GM12878 (cell line): ENCODE measurements at regions not wholly inside any gene's neighbourhood (a gene's known extent, or its start where the extent isn't known, plus 50 kb on each side); places are given as distances from the start of the nearest gene placed in this dataset.

Experiments
- ATAC-seq: fragments of 200-7000 bp; cut with Tn5 transposase; 3 replicates; pipeline ENCODE4 v1.9.1; 2020; ENCODE audit warnings: mild to moderate bottlenecking, moderate library complexity
- BruUV-seq: library from RNA; stranded (reverse); fragments of 400-500 nt; replicated peaks from 2 replicates; lab custom pipeline; 2021; lab: Mats Ljungman, UMichigan
- CTCF ChIA-PET: fragments of 300-600 bp; sonication (Branson Sonifier 250); formaldehyde crosslinking; extraction: SDS; loops from one replicate; lab custom pipeline; 2021; ENCODE audit warnings: inconsistent platforms; lab: Yijun Ruan, JAX
- POLR2A ChIA-PET: fragments of 350-600 bp; formaldehyde crosslinking; extraction: SDS; loops from one replicate; lab custom pipeline; 2021; ENCODE audit warnings: inconsistent platforms; lab: Charles Lee
- RAD21 ChIA-PET: fragments of 300-600 bp; sonication (Branson Sonifier 250); formaldehyde crosslinking; loops from one replicate; lab custom pipeline; 2023; ENCODE audit warnings: antibody characterized with exemption; ENCODE audit not compliant: unreplicated experiment; lab: Charles Lee
- SMC1A ChIA-PET: fragments of 300-600 bp; sonication (Branson Sonifier 250); formaldehyde crosslinking; loops from one replicate; lab custom pipeline; 2023; ENCODE audit not compliant: unreplicated experiment, uncharacterized antibody; lab: Charles Lee
- DNase-seq: peaks from one replicate; pipeline ENCODE4 v3.0.0-alpha.2; 2011; ENCODE audit warnings: low read depth, low spot score
- FAIRE-seq: peaks from 3 replicates; lab custom pipeline; 2011; peaks lifted over from hg19 to GRCh38; lab: Jason Lieb, UNC
- H2AFZ ChIP-seq: 2 replicates; pipeline ENCODE4 v1.6.0; 2011; ENCODE audit warnings: low read depth, low read length, control low read depth; ENCODE audit not compliant: control insufficient read depth
- H3K27ac ChIP-seq: 2 replicates; pipeline ENCODE4 v1.5.1; 2011; ENCODE audit warnings: control low read depth; ENCODE audit not compliant: control insufficient read depth, insufficient read depth
- H3K27me3 ChIP-seq, 2 experiments: replicated peaks in 1 of 2; 2 replicates each; pipeline versions ENCODE4 v1.6.0 to v1.6.1; 2011; ENCODE audit warnings: low read length in 1 of 2; ENCODE audit not compliant: control insufficient read depth in 2 of 2, insufficient read depth in 2 of 2
- H3K36me3 ChIP-seq, 2 experiments: 2 replicates each; pipeline ENCODE4 v1.5.1; 2011; ENCODE audit warnings: low read length in 1 of 2; ENCODE audit not compliant: control insufficient read depth in 2 of 2, insufficient read depth in 2 of 2
- H3K4me1 ChIP-seq: 2 replicates; pipeline ENCODE4 v1.6.1; 2011; ENCODE audit warnings: mild to moderate bottlenecking, low read length, moderate library complexity, mixed read lengths; ENCODE audit not compliant: control insufficient read depth, insufficient read depth
- H3K4me2 ChIP-seq: 2 replicates; pipeline ENCODE4 v1.6.0; 2011; ENCODE audit warnings: control low read depth; ENCODE audit not compliant: control insufficient read depth, insufficient read depth
- H3K4me3 ChIP-seq: fragments of 200-600 bp; sonication (generic); 2 replicates; pipeline ENCODE4 v1.5.1; 2016
- H3K79me2 ChIP-seq: 2 replicates; pipeline ENCODE4 v1.6.0; 2011; ENCODE audit warnings: low read length; ENCODE audit not compliant: control insufficient read depth, insufficient read depth
- H3K9ac ChIP-seq: 2 replicates; pipeline ENCODE4 v1.8.0; 2011; ENCODE audit warnings: low read length, control low read depth, mixed read lengths; ENCODE audit not compliant: control insufficient read depth, insufficient read depth
- H3K9me3 ChIP-seq: replicated peaks from 3 replicates; pipeline ENCODE4 v1.5.1; 2011; ENCODE audit warnings: mild to moderate bottlenecking, low read length; ENCODE audit not compliant: control insufficient read depth, insufficient read depth
- H4K20me1 ChIP-seq: 2 replicates; pipeline ENCODE4 v1.6.0; 2011; ENCODE audit not compliant: control insufficient read depth, insufficient read depth
- ATF7 ChIP-seq: fragments of 450-650 bp; IDR thresholded peaks from 2 replicates; pipeline ENCODE4 v1.6.1; 2016; ENCODE audit warnings: low read depth, mild to moderate bottlenecking
- BCL11A ChIP-seq: IDR thresholded peaks from 2 replicates; pipeline ENCODE4 v1.6.1; 2011; ENCODE audit warnings: low read depth, low read length
- CREM ChIP-seq: IDR thresholded peaks from 2 replicates; pipeline ENCODE4 v1.6.1; 2014; ENCODE audit warnings: antibody characterized with exemption, low read depth
- MYB ChIP-seq: fragments of 150-350 bp; IDR thresholded peaks from 2 replicates; pipeline ENCODE4 v1.6.1; 2014; ENCODE audit warnings: mild to moderate bottlenecking, low read depth, low read length, borderline replicate concordance
- NR2F1 ChIP-seq: fragments of 450-650 bp; conservative IDR thresholded peaks from 2 replicates; pipeline ENCODE4 v1.6.1; 2017; ENCODE audit warnings: mild to moderate bottlenecking
- POLR2AphosphoS2 ChIP-seq: IDR thresholded peaks from 2 replicates; pipeline ENCODE4 v1.6.1; 2011; ENCODE audit warnings: low read depth, mild to moderate bottlenecking, low read length, improper control_type of control experiment, moderate library complexity
- SMAD1 ChIP-seq: fragments of 450-650 bp; IDR thresholded peaks from 2 replicates; pipeline ENCODE4 v1.6.1; 2018; ENCODE audit warnings: mild to moderate bottlenecking, low read depth; ENCODE audit not compliant: partially characterized antibody
- YBX1 ChIP-seq: fragments of 450-650 bp; IDR thresholded peaks from 2 replicates; pipeline ENCODE4 v1.6.1; 2016; ENCODE audit warnings: antibody characterized with exemption
- WGBS: methylation state at CpG from one replicate; pipeline ENCODE4 v1.1.6; 2016; ENCODE audit warnings: low lambda C conversion rate; ENCODE audit not compliant: insufficient replicate concordance, insufficient coverage; ENCODE audit errors: missing lambda C conversion rate; 5-methylcytosine and 5-hydroxymethylcytosine counted together
- in situ Hi-C: fragments of 300-500 bp; cut with MboI; formaldehyde crosslinking; loops from 9 replicates; pipeline ENCODE4 v1.14.3; 2018; ENCODE audit warnings: mixed read lengths
- intact Hi-C: fragments of 100-400 bp; cut with micrococcal nuclease; formaldehyde crosslinking; loops from one replicate; pipeline ENCODE4 v1.14.2; 2022; ENCODE audit not compliant: unreplicated experiment
- TF ChIP-seq, protein P1 (sequence below): fragments of 450-650 bp; IDR thresholded peaks from 2 replicates; pipeline ENCODE4 v1.6.1; 2017; ENCODE audit warnings: mild to moderate bottlenecking

DNA sequence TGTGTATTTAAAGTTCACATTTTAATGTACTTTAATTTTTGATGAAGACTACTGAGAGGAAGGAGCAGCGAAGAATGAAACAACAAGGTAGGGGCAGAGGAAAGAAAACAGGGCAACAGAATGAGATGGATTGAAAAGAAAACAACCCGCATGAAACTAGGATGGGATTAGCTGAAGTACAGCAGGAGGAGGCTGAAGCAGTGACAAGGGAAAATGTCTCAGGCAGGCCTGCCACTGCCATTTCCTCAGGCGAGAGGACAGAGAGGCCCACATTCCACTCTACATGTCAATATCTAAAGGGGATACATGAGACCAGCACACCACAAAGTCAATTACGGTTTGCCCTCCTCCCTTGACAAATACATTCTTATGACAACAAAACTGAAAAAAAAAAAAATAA is 1703.2 kb downstream of the EFNB2 start:
- in situ Hi-C loops, result no loop called here
- no peak overlapping the region for H3K4me3 ChIP-seq
- no peak for FAIRE-seq

GRCh38 chr13:104831831-104832230 is 1703.6 kb downstream of the EFNB2 start:
- CTCF ChIA-PET, result no interaction called here
- TF ChIP-seq ATF7, result no peak
- no peak for TF ChIP-seq NR2F1
- TF ChIP-seq BCL11A, result no peak
- no peak for TF ChIP-seq SMAD1
- WGBS, result 58% methylated on average over 6 of the region's 6 CpGs
- FAIRE-seq, result no peak
- DNase-seq, result no peak
- H4K20me1 ChIP-seq, result no peaks in the 10 kb centered on the region
- H3K9me3 ChIP-seq, result no peaks in the 10 kb centered on the region
- RAD21 ChIA-PET, result no interaction called here
- H3K27me3 ChIP-seq, result no peaks in the 10 kb centered on the region
- no TSS peak for BruUV-seq
- H3K9ac ChIP-seq, result no peak overlapping the region
- intact Hi-C loops, result no loop called here
- ATAC-seq, result no peak
- no peak overlapping the region for H2AFZ ChIP-seq
- H3K36me3 ChIP-seq, result no peaks in the 10 kb centered on the region
- no peak overlapping the region for H3K27ac ChIP-seq
- in situ Hi-C loops, result no loop called here
- POLR2A ChIA-PET, result no interaction called here
- SMC1A ChIA-PET, result no interaction called here
- H3K79me2 ChIP-seq, result no peaks in the 10 kb centered on the region
- H3K4me1 ChIP-seq, result no peaks in the 10 kb centered on the region
- H3K4me2 ChIP-seq, result no peak overlapping the region
- H3K4me3 ChIP-seq, result no peak overlapping the region

More for the DNA sequence above, 1703.2 kb downstream of the EFNB2 start:
- POLR2A ChIA-PET, result no interaction called here
- Histone ChIP-seq H3K4me1 (no peaks in the 10 kb centered on the region), H3K4me2 (no peak overlapping the region), H3K79me2 (no peaks in the 10 kb centered on the region), H3K9me3 (no peaks in the 10 kb centered on the region), H4K20me1 (no peaks in the 10 kb centered on the region), H2AFZ (no peak overlapping the region), H3K9ac (no peak overlapping the region), H3K27me3 (no peaks in the 10 kb centered on the region), H3K27ac (no peak overlapping the region), H3K36me3 (no peaks in the 10 kb centered on the region)
- DNase-seq, result no peak
- intact Hi-C loops, result no loop called here
- SMC1A ChIA-PET, result no interaction called here
- no TSS peak for BruUV-seq
- no peak for ATAC-seq
- TF ChIP-seq MYB (no peak), YBX1 (no peak), POLR2AphosphoS2 (no peak), CREM (no peak)
- TF ChIP-seq, protein P1, sequence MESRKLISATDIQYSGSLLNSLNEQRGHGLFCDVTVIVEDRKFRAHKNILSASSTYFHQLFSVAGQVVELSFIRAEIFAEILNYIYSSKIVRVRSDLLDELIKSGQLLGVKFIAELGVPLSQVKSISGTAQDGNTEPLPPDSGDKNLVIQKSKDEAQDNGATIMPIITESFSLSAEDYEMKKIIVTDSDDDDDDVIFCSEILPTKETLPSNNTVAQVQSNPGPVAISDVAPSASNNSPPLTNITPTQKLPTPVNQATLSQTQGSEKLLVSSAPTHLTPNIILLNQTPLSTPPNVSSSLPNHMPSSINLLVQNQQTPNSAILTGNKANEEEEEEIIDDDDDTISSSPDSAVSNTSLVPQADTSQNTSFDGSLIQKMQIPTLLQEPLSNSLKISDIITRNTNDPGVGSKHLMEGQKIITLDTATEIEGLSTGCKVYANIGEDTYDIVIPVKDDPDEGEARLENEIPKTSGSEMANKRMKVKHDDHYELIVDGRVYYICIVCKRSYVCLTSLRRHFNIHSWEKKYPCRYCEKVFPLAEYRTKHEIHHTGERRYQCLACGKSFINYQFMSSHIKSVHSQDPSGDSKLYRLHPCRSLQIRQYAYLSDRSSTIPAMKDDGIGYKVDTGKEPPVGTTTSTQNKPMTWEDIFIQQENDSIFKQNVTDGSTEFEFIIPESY, result no peak
- RAD21 ChIA-PET, result no interaction called here
- 10% methylated on average over 4 of the region's 4 CpGs for WGBS
- CTCF ChIA-PET, result interaction anchor here (1.1 kb wide), 1 partner anchor 100 kb away, joined by 3 read pairs; no protein-coding TSS in a partner anchor
